ENCODE measurements at regions not wholly inside any gene's neighbourhood (a gene's known extent, or its start where the extent isn't known, plus 50 kb on each side); places are given as distances from the start of the nearest gene placed in this dataset.

DNA sequence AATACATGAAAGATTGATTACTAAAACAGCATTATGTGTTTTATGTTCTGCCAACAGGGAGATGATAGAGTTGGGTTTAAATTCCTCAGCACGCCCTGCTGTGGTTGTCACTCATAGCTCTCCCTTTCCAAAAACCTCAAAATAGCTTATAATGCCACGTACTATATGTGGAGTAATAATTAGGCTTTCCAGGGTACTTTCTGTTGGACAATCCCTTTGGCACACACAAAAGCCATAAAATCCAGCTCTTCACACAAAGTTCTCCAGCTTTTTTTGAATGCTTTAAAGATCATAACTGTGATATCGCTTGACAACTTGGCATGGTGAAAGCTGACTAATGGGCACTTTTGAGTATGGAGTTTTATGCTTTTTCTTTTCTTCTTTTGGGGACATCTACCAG is 145.3 kb upstream of the DCN start:
- DNase-seq, result no peak
- no peaks in the 10 kb centered on the region for H3K36me3 ChIP-seq (ENCODE audit: low read depth)
- TF ChIP-seq EZH2 (IDR thresholded peaks at IDR 0.05; ENCODE audit: low read depth), result no peak
- TF ChIP-seq, protein P1, sequence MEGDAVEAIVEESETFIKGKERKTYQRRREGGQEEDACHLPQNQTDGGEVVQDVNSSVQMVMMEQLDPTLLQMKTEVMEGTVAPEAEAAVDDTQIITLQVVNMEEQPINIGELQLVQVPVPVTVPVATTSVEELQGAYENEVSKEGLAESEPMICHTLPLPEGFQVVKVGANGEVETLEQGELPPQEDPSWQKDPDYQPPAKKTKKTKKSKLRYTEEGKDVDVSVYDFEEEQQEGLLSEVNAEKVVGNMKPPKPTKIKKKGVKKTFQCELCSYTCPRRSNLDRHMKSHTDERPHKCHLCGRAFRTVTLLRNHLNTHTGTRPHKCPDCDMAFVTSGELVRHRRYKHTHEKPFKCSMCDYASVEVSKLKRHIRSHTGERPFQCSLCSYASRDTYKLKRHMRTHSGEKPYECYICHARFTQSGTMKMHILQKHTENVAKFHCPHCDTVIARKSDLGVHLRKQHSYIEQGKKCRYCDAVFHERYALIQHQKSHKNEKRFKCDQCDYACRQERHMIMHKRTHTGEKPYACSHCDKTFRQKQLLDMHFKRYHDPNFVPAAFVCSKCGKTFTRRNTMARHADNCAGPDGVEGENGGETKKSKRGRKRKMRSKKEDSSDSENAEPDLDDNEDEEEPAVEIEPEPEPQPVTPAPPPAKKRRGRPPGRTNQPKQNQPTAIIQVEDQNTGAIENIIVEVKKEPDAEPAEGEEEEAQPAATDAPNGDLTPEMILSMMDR (conservative IDR thresholded peaks at IDR 0.05), result no peak
- H2AFZ ChIP-seq, result no peak overlapping the region
- H3K4me3 ChIP-seq, result no peak overlapping the region
- no peaks in the 10 kb centered on the region for H4K20me1 ChIP-seq (ENCODE audit: insufficient read depth)
- no peaks in the 10 kb centered on the region for H3K9me3 ChIP-seq (ENCODE audit: insufficient read depth, low read depth)
- POLR2A ChIA-PET (ENCODE audit: unreplicated experiment), result no interaction called here
- no peak overlapping the region for H3K27ac ChIP-seq
- H3K79me2 ChIP-seq (ENCODE audit: low read depth), result no peaks in the 10 kb centered on the region
- no TSS peak for BruUV-seq (replicated peaks)
- H3K9me2 ChIP-seq (ENCODE audit: insufficient read depth), result no peaks in the 10 kb centered on the region
- H3K27me3 ChIP-seq (ENCODE audit: insufficient read depth, low read depth), result no peaks in the 10 kb centered on the region
- no peaks in the 10 kb centered on the region for H3K4me1 ChIP-seq (replicated peaks; ENCODE audit: insufficient read depth)
- H3K4me2 ChIP-seq, result no peak overlapping the region
- H3F3A ChIP-seq (ENCODE audit: insufficient read depth, low read depth), result no peaks in the 10 kb centered on the region
- intact Hi-C loops (cut with micrococcal nuclease; ENCODE audit: unreplicated experiment), result loop anchor here (10.0 kb wide), 1 partner anchor 223 kb away; no protein-coding TSS in a partner anchor
- CTCF ChIA-PET, result no interaction called here

DNA sequence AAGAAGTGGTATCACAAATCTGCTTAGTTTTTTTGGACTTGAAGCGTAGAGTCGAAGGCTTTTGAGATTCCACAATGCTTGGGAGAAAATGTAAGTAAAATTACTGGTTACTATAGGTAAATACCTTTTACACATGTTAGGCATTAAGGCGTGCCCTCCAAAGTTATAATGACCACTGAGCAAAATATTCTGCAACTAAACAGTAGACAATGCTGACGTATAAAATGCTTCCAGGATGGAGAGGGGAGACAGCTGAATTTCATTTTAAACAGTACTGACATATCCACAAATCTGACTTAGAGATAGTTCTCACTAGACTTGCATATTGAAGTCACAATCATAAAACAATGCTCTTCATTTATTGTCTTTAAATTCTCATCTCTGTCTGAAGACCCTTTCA is 144.5 kb upstream of the DCN start:
- H3K27ac ChIP-seq, result no peak overlapping the region
- H3K4me2 ChIP-seq, result no peak overlapping the region
- ChIA-PET CTCF (interaction anchor here (0.7 to 1.1 kb wide), 3 partner anchors 167 to 382 kb away, joined by 3 to 15 read pairs (median 3); no protein-coding TSS in a partner anchor), POLR2A (ENCODE audit: unreplicated experiment) (no interaction called here)
- TF ChIP-seq EZH2 (IDR thresholded peaks at IDR 0.05; ENCODE audit: low read depth), result no peak
- TF ChIP-seq, protein P1 (conservative IDR thresholded peaks at IDR 0.05), result no peak
- H3K4me1 ChIP-seq (replicated peaks; ENCODE audit: insufficient read depth), result no peaks in the 10 kb centered on the region
- no TSS peak for BruUV-seq (replicated peaks)
- no peaks in the 10 kb centered on the region for H4K20me1 ChIP-seq (ENCODE audit: insufficient read depth)
- no peaks in the 10 kb centered on the region for H3F3A ChIP-seq (ENCODE audit: insufficient read depth, low read depth)
- H3K9me2 ChIP-seq (ENCODE audit: insufficient read depth), result no peaks in the 10 kb centered on the region
- no peak overlapping the region for H2AFZ ChIP-seq
- no peaks in the 10 kb centered on the region for H3K27me3 ChIP-seq (ENCODE audit: insufficient read depth, low read depth)
- H3K9me3 ChIP-seq (ENCODE audit: insufficient read depth, low read depth), result no peaks in the 10 kb centered on the region
- intact Hi-C loops (cut with micrococcal nuclease; ENCODE audit: unreplicated experiment), result loop anchor here (10.0 kb wide), 1 partner anchor 222 kb away; no protein-coding TSS in a partner anchor
- no peaks in the 10 kb centered on the region for H3K36me3 ChIP-seq (ENCODE audit: low read depth)
- H3K4me3 ChIP-seq, result no peak overlapping the region
- no peak for DNase-seq
- H3K79me2 ChIP-seq (ENCODE audit: low read depth), result no peaks in the 10 kb centered on the region

DNA sequence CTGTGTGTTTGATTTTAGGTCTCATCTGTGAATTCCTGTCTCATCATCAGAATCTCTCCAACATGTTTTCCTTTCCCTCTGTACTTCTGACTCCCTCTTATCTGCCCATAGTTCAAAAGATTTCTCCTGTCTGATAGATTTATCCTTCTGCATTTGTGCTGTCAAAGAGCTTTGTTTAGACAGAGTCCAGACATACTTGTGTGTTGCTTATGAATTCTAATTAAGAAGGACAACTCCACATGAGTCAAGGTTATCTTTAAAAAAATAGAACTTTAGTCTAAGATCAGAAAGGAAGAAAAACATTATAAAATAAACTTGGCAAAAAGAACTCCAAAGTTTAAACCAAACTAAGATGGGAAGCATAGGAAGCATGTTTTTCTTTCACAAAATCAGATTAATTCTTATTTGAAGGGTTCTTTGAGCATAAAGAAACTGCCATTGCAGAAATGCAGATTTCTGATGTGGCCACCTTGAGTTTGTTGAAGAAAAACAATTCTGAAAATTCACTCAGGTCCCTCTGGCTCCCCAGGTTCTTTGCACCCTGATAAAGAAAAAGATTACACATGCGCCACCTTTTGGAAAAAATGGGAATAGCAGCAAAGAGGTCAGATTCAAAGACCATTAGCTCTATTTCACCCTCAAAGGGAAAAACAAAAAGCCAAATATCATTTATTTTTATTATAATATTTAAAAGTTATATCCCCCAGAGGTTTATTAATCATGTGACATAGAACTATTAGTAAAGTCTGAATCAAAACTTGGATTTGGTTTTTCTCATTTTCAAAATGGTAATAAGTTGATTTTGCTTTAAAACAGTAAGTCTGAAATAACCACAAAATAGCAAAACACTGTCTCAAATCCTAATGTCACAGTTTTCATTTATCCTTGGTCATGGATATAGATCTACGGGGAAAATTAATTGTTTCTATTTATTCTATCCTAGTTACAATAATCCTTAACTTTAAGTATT is 143.7 kb upstream of the DCN start:
- Histone ChIP-seq H3K27ac (no peak overlapping the region), H3K79me2 (ENCODE audit: low read depth) (no peaks in the 10 kb centered on the region), H3K36me3 (ENCODE audit: low read depth) (no peaks in the 10 kb centered on the region), H4K20me1 (ENCODE audit: insufficient read depth) (no peaks in the 10 kb centered on the region), H2AFZ (no peak overlapping the region), H3K4me3 (no peak overlapping the region), H3K4me2 (no peak overlapping the region), H3F3A (ENCODE audit: insufficient read depth, low read depth) (no peaks in the 10 kb centered on the region), H3K9me3 (ENCODE audit: insufficient read depth, low read depth) (no peaks in the 10 kb centered on the region), H3K9me2 (ENCODE audit: insufficient read depth) (no peaks in the 10 kb centered on the region), H3K4me1 (replicated peaks; ENCODE audit: insufficient read depth) (no peaks in the 10 kb centered on the region), H3K27me3 (ENCODE audit: insufficient read depth, low read depth) (no peaks in the 10 kb centered on the region)
- BruUV-seq (replicated peaks), result no TSS peak
- intact Hi-C loops (cut with micrococcal nuclease; ENCODE audit: unreplicated experiment), result loop anchor here (1.0 to 10.0 kb wide), 2 partner anchors 222 to 348 kb away; no protein-coding TSS in a partner anchor
- peak in 1 of 2 experiments; percentile 20 for DNase-seq
- no peak for TF ChIP-seq EZH2 (IDR thresholded peaks at IDR 0.05; ENCODE audit: low read depth)
- TF ChIP-seq, protein P1 (conservative IDR thresholded peaks at IDR 0.05), result peak; percentile 87
- POLR2A ChIA-PET (ENCODE audit: unreplicated experiment), result no interaction called here
- CTCF ChIA-PET, result interaction anchor here (0.7 to 1.1 kb wide), 5 partner anchors 50 to 382 kb away, joined by 3 to 15 read pairs (median 3); no protein-coding TSS in a partner anchor

Measured in PC-9 (cell line).